HCT116 (cell line): ENCODE measurements at regions not wholly inside any gene's neighbourhood (a gene's known extent, or its start where the extent isn't known, plus 50 kb on each side); places are given as distances from the start of the nearest gene placed in this dataset.

Source experiments
- ATAC-seq: fragments of 200-7000 bp; cut with Tn5 transposase; 2 replicates; pipeline ENCODE4 v1.9.1; 2020; ENCODE audit warnings: mild to moderate bottlenecking, moderate library complexity
- BruUV-seq: library from RNA; stranded (reverse); fragments of 400-500 nt; replicated peaks from 2 replicates; lab custom pipeline; 2021; lab: Mats Ljungman, UMichigan
- CTCF ChIA-PET: fragments of 300-600 bp; sonication (Branson Sonifier 250); formaldehyde crosslinking; loops from one replicate; lab custom pipeline; 2021; ENCODE audit warnings: antibody characterized with exemption; lab: Charles Lee
- POLR2A ChIA-PET: fragments of 300-600, 350-600 bp; sonication (Branson Sonifier 250); formaldehyde crosslinking; loops from one replicate; lab custom pipeline; 2021; ENCODE audit warnings: antibody characterized with exemption; lab: Charles Lee
- RAD21 ChIA-PET, 2 experiments: fragments of 300-600 bp; sonication (Branson Sonifier 250); formaldehyde crosslinking; loops; one replicate each; lab custom pipeline; 2023; ENCODE audit warnings: low total read pairs in 2 of 2; ENCODE audit not compliant: uncharacterized antibody in 2 of 2, unreplicated experiment in 2 of 2, low non-redundant PET in 1 of 2; lab: Charles Lee
- DNase-seq: peaks from one replicate; pipeline ENCODE4 v3.0.0-alpha.2; 2010; ENCODE audit warnings: low read depth, low spot score
- H2AFZ ChIP-seq: fragments of 200-600 bp; shearing (Covaris generic), sonication (generic); 2 replicates; pipeline ENCODE4 v1.6.1; 2017; ENCODE audit warnings: low read depth, mixed run types, mixed read lengths, antibody characterized with exemption, low read length; ENCODE audit not compliant: poor library complexity, severe bottlenecking
- H3K27ac ChIP-seq: 2 replicates; pipeline ENCODE4 v1.5.1; 2012; ENCODE audit warnings: low read depth, low read length
- H3K27me3 ChIP-seq: fragments of 200-600 bp; sonication (generic); 2 replicates; pipeline ENCODE4 v1.6.1; 2016; ENCODE audit warnings: mixed run types, low read length, mixed read lengths; ENCODE audit not compliant: insufficient read depth
- H3K36me3 ChIP-seq, 2 experiments: fragments of 200-500 bp in 1 of 2; fragments of 200-600 bp in 1 of 2; sonication (Bioruptor generic) in 1 of 2; sonication (generic) in 1 of 2; 2 replicates each; pipeline versions ENCODE4 v1.5.1 to v1.6.1; 2014 to 2016; ENCODE audit warnings: low read length in 2 of 2, inconsistent platforms in 1 of 2, mixed read lengths in 1 of 2, mixed run types in 1 of 2; ENCODE audit not compliant: insufficient read depth in 2 of 2, control insufficient read depth in 1 of 2
- H3K4me1 ChIP-seq, 2 experiments: fragments of 200-600 bp in 1 of 2; sonication (generic) in 1 of 2; 2 replicates each; pipeline versions ENCODE4 v1.5.1 to v1.6.1; 2012 to 2017; ENCODE audit warnings: low read length in 2 of 2, inconsistent platforms in 1 of 2, mild to moderate bottlenecking in 1 of 2, mixed read lengths in 1 of 2, mixed run types in 1 of 2, moderate library complexity in 1 of 2; ENCODE audit not compliant: insufficient read depth in 2 of 2, control insufficient read depth in 1 of 2
- H3K4me2 ChIP-seq: fragments of 200-600 bp; sonication (generic); 2 replicates; pipeline ENCODE4 v1.6.1; 2017; ENCODE audit warnings: mixed run types, low read length, mixed read lengths
- H3K4me3 ChIP-seq, 2 experiments: fragments of 200-600 bp in 1 of 2; sonication (generic) in 1 of 2; replicated peaks in 1 of 2; 2 replicates each; pipeline ENCODE4 v1.5.1; 2011 to 2016; ENCODE audit warnings: low read length in 2 of 2, control low read depth in 1 of 2, low read depth in 1 of 2, mild to moderate bottlenecking in 1 of 2, mixed read lengths in 1 of 2, mixed run types in 1 of 2
- H3K79me2 ChIP-seq: fragments of 200-600 bp; sonication (generic); 2 replicates; pipeline ENCODE4 v1.6.1; 2017; ENCODE audit warnings: mild to moderate bottlenecking, mixed run types, low read length, moderate library complexity, mixed read lengths; ENCODE audit not compliant: insufficient read depth
- H3K9ac ChIP-seq: fragments of 200-600 bp; sonication (generic); 2 replicates; pipeline ENCODE4 v1.6.1; 2016; ENCODE audit warnings: low read length, mixed read lengths
- H3K9me2 ChIP-seq: fragments of 200-600 bp; sonication (generic), shearing (Covaris generic); 2 replicates; pipeline ENCODE4 v1.6.1; 2017; ENCODE audit warnings: mixed run types, mild to moderate bottlenecking, moderate library complexity; ENCODE audit not compliant: insufficient read depth
- H3K9me3 ChIP-seq, 2 experiments: fragments of 200-500 bp in 1 of 2; fragments of 200-600 bp in 1 of 2; sonication (Bioruptor generic) in 1 of 2; sonication (generic) in 1 of 2; 2 replicates each; pipeline ENCODE4 v1.6.1; 2014 to 2017; ENCODE audit warnings: low read length in 2 of 2, mixed read lengths in 2 of 2, inconsistent platforms in 1 of 2, low read depth in 1 of 2, mild to moderate bottlenecking in 1 of 2, mixed run types in 1 of 2, moderate library complexity in 1 of 2; ENCODE audit not compliant: control insufficient read depth in 1 of 2, insufficient read depth in 1 of 2
- H4K20me1 ChIP-seq: fragments of 200-600 bp; sonication (generic), shearing (Covaris generic); 2 replicates; pipeline ENCODE4 v1.6.1; 2017; ENCODE audit warnings: mixed run types, mild to moderate bottlenecking, moderate library complexity; ENCODE audit not compliant: insufficient read depth
- CBX3 ChIP-seq: IDR thresholded peaks from 2 replicates; pipeline ENCODE4 v1.6.1; 2012; ENCODE audit warnings: low read depth
- CEBPB ChIP-seq: IDR thresholded peaks from 2 replicates; pipeline ENCODE4 v1.6.1; 2012; ENCODE audit warnings: low read depth
- EGR1 ChIP-seq: IDR thresholded peaks from 2 replicates; pipeline ENCODE4 v1.6.1; 2012; ENCODE audit warnings: low read depth
- EZH2 ChIP-seq: fragments of 200-600 bp; sonication (generic); IDR thresholded peaks from 2 replicates; pipeline ENCODE4 v1.6.1; 2017; ENCODE audit warnings: antibody characterized with exemption, mixed run types
- EZH2phosphoT487 ChIP-seq: fragments of 200-600 bp; IDR thresholded peaks from 2 replicates; pipeline ENCODE4 v1.6.1; 2018; ENCODE audit warnings: antibody characterized with exemption, borderline replicate concordance
- FOSL1 ChIP-seq: IDR thresholded peaks from 2 replicates; pipeline ENCODE4 v1.6.1; 2012; ENCODE audit warnings: low read depth
- JUND ChIP-seq: IDR thresholded peaks from 2 replicates; pipeline ENCODE4 v1.6.1; 2012
- POLR2AphosphoS5 ChIP-seq: IDR thresholded peaks from 2 replicates; pipeline ENCODE4 v1.6.1; 2011; ENCODE audit warnings: mild to moderate bottlenecking, low read depth, low read length, moderate library complexity
- RAD21 ChIP-seq: IDR thresholded peaks from 2 replicates; pipeline ENCODE4 v1.6.1; 2012; ENCODE audit warnings: low read depth, mild to moderate bottlenecking
- SIN3A ChIP-seq: IDR thresholded peaks from 2 replicates; pipeline ENCODE4 v1.6.1; 2012; ENCODE audit warnings: low read depth
- SP1 ChIP-seq: IDR thresholded peaks from 2 replicates; pipeline ENCODE4 v1.6.1; 2012; ENCODE audit warnings: low read depth
- SRF ChIP-seq: IDR thresholded peaks from 2 replicates; pipeline ENCODE4 v1.6.1; 2012; ENCODE audit warnings: low read depth
- YY1 ChIP-seq: IDR thresholded peaks from 2 replicates; pipeline ENCODE4 v1.6.1; 2011; ENCODE audit warnings: low read length, low read depth, moderate library complexity, mild to moderate bottlenecking; ENCODE audit not compliant: insufficient replicate concordance; ENCODE audit errors: extremely low read depth
- ZBTB33 ChIP-seq: IDR thresholded peaks from 2 replicates; pipeline ENCODE4 v1.6.1; 2011; ENCODE audit warnings: mild to moderate bottlenecking, low read length, moderate library complexity; ENCODE audit not compliant: insufficient replicate concordance; ENCODE audit errors: extremely low read depth
- ZFX ChIP-seq: fragments of 450-650 bp; IDR thresholded peaks from 2 replicates; pipeline ENCODE4 v1.6.1; 2017
- ZNF274 ChIP-seq: fragments of 200-500 bp; sonication (Bioruptor generic); IDR thresholded peaks from 2 replicates; pipeline ENCODE4 v1.6.1; 2014; ENCODE audit warnings: mild to moderate bottlenecking, low read depth, low read length, inconsistent platforms
- intact Hi-C: fragments of 100-400 bp; cut with micrococcal nuclease; formaldehyde crosslinking; loops from 2 replicates; pipeline ENCODE4 v1.10.0; 2022
- TF ChIP-seq, protein P1 (sequence below): IDR thresholded peaks from 2 replicates; pipeline ENCODE4 v1.6.1; 2012; ENCODE audit warnings: low read depth

DNA sequence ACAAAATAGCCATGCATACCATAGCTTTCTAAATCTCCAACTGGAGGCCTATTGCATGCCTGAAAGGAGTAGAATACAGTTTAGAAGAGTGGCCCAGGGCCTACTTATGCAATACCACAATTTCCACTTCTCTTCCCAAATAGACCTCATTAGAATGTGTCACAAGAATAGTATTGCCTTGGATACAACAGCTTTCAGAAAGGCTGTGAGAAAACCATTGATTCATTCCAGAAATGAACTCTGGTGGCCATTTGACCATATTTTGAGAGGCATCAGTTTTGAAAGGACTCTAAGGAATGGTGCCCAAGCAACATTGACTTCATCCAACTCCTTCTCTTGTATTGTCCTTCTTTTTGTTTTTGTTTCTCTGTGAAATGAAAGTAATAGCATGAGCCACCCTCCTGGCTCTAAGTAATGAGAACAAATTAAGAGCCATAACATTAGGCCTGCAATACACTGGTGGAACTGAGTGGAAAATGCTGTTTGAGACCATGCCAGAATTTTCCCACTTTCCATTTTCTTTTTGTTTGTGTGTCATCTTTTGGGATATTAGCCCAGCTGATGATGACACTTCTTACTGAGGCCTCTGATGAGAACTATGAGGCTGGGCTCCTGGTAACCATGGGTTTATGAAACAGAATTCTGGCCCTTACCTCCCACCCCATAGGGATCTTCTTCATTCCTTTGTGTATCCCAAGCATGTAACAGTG, 90.2 kb downstream of the TMEM174 start:
- POLR2A ChIA-PET = no interaction called here
- H3K4me3 ChIP-seq = no peak overlapping the region
- H3K27ac ChIP-seq = no peak overlapping the region
- DNase-seq = no peak
- no peak for ATAC-seq
- no TSS peak for BruUV-seq
- H3K9me3 ChIP-seq = no peaks in the 10 kb centered on the region
- RAD21 ChIA-PET = no interaction called here
- H2AFZ ChIP-seq = no peak overlapping the region
- no peaks in the 10 kb centered on the region for H3K36me3 ChIP-seq
- H3K9me2 ChIP-seq = no peaks in the 10 kb centered on the region
- no peaks in the 10 kb centered on the region for H3K27me3 ChIP-seq
- H3K9ac ChIP-seq = no peak overlapping the region
- TF ChIP-seq RAD21 (no peak), POLR2AphosphoS5 (no peak), ZNF274 (no peak), ZFX (no peak), EGR1 (no peak), JUND (no peak), CBX3 (no peak), FOSL1 (no peak), EZH2phosphoT487 (no peak), SIN3A (no peak), YY1 (no peak), CEBPB (no peak), SRF (no peak), ZBTB33 (no peak), EZH2 (no peak), SP1 (no peak)
- TF ChIP-seq, protein P1, sequence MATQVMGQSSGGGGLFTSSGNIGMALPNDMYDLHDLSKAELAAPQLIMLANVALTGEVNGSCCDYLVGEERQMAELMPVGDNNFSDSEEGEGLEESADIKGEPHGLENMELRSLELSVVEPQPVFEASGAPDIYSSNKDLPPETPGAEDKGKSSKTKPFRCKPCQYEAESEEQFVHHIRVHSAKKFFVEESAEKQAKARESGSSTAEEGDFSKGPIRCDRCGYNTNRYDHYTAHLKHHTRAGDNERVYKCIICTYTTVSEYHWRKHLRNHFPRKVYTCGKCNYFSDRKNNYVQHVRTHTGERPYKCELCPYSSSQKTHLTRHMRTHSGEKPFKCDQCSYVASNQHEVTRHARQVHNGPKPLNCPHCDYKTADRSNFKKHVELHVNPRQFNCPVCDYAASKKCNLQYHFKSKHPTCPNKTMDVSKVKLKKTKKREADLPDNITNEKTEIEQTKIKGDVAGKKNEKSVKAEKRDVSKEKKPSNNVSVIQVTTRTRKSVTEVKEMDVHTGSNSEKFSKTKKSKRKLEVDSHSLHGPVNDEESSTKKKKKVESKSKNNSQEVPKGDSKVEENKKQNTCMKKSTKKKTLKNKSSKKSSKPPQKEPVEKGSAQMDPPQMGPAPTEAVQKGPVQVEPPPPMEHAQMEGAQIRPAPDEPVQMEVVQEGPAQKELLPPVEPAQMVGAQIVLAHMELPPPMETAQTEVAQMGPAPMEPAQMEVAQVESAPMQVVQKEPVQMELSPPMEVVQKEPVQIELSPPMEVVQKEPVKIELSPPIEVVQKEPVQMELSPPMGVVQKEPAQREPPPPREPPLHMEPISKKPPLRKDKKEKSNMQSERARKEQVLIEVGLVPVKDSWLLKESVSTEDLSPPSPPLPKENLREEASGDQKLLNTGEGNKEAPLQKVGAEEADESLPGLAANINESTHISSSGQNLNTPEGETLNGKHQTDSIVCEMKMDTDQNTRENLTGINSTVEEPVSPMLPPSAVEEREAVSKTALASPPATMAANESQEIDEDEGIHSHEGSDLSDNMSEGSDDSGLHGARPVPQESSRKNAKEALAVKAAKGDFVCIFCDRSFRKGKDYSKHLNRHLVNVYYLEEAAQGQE = no peak
- no peaks in the 10 kb centered on the region for H3K79me2 ChIP-seq
- H4K20me1 ChIP-seq = no peaks in the 10 kb centered on the region
- intact Hi-C loops = no loop called here
- CTCF ChIA-PET = no interaction called here
- H3K4me2 ChIP-seq = no peak overlapping the region
- no peaks in the 10 kb centered on the region for H3K4me1 ChIP-seq
